Activated naive CD4-positive, alpha-beta T cell treated with anti-CD3 and anti-CD28 coated beads, Interleukin-2, amount 10 ng/mL, durations not matched to agents 7 days and 5 days (primary cell): ENCODE measurements at regions not wholly inside any gene's neighbourhood (a gene's known extent, or its start where the extent isn't known, plus 50 kb on each side); places are given as distances from the start of the nearest gene placed in this dataset.
A peak's percentile ranks its signal among the peaks of the same experiment; 100 is the strongest.

Source experiments
- CTCF ChIA-PET: fragments of 350-600 bp; sonication (Branson Sonifier 250); formaldehyde crosslinking; loops from one replicate; lab custom pipeline; 2021; ENCODE audit warnings: antibody characterized with exemption; lab: Charles Lee
- DNase-seq: peaks from one replicate; pipeline ENCODE4 v3.0.0-alpha.2; 2020
- H3K27ac Mint-ChIP-seq: one replicate; pipeline ENCODE4 v1.8.0; 2021; ENCODE audit warnings: mild to moderate bottlenecking, moderate library complexity, mixed read lengths
- H3K27me3 Mint-ChIP-seq: one replicate; pipeline ENCODE4 v1.8.0; 2021; ENCODE audit warnings: mild to moderate bottlenecking, mixed read lengths
- H3K36me3 Mint-ChIP-seq: one replicate; pipeline ENCODE4 v1.8.0; 2021; ENCODE audit warnings: mixed read lengths
- H3K4me1 Mint-ChIP-seq: one replicate; pipeline ENCODE4 v1.8.0; 2021; ENCODE audit warnings: mixed read lengths
- H3K4me3 Mint-ChIP-seq: one replicate; pipeline ENCODE4 v1.8.0; 2021; ENCODE audit warnings: mild to moderate bottlenecking, moderate library complexity, mixed read lengths
- H3K9me3 Mint-ChIP-seq: one replicate; pipeline ENCODE4 v1.8.0; 2021; ENCODE audit warnings: mixed read lengths

DNA sequence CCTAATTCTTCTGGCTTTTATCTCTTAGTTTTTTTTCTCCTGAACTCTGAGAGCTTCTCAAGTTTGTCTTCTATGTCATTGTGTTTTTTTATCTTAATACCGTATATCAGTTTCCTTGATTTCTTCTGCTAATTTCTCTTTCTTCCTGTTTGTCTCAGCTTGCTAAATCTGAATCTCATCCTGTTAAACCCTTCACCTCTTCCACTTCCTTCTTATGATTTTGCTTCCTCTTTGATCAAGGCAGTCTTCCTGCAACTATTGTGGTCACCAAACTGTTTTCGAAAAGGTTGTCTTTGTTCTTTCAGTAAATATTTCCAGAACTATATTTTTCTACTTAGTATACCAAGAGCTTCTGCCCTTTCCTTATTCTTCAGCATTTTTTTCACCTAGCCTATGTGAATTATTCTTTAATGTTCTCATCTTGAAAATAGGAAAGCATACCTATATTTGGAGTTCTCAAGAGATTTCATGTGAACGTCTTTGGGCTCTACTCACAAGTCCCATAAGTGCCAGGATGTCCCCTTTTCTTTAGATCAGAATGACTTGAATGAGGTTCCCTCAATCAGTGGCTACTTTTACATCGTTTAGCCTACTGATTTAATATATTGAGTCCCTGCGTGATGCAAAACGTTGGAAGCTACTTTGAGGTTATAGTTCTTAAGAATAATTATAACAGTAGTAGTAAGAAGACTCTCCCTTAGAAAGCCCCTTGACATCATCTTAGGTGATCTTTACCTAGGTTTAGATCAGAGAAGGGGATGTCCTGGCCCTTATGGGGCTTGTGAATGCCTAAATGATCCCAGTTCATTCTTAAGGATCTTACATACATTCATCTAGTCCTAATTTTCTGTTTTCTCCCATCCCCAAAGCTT is 415.4 kb upstream of the AUTS2 start:
- Mint-ChIP-seq H3K4me1 (peaks cover 13% of the 10 kb centered on the region), H3K27ac (no peak overlapping the region), H3K9me3 (peaks cover 18% of the 10 kb centered on the region), H3K27me3 (no peaks in the 10 kb centered on the region), H3K4me3 (no peak overlapping the region), H3K36me3 (no peaks in the 10 kb centered on the region)
- no peak for DNase-seq
- CTCF ChIA-PET = no interaction called here

GRCh38 chr7:69184339-69184738 is 413.9 kb upstream of the AUTS2 start:
- peaks cover 20% of the 10 kb centered on the region for H3K9me3 Mint-ChIP-seq
- H3K36me3 Mint-ChIP-seq = no peaks in the 10 kb centered on the region
- CTCF ChIA-PET = no interaction called here
- no peak overlapping the region for H3K4me3 Mint-ChIP-seq
- H3K27me3 Mint-ChIP-seq = no peaks in the 10 kb centered on the region
- peaks cover 13% of the 10 kb centered on the region for H3K4me1 Mint-ChIP-seq
- no peak overlapping the region for H3K27ac Mint-ChIP-seq
- DNase-seq = no peak

DNA sequence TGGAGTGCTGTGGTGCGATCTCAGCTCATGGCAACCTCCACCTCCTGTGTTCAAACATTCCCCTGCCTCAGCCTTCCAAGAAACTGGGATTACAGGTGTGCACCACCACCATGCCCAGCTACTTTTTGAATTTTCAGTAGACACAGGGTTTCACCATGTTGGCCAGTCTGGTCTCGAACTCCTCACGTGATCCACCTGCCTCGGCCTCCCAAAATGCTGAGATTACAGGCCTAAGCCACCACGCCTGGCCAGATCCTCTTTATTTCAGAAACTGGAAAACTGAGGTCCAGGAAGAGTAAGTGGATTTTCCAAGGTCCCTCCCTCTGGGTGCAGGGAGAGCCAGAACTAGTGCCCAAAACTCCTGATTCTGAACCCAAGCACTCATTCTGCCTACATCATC is 413.1 kb upstream of the AUTS2 start:
- Mint-ChIP-seq H3K27me3 (no peaks in the 10 kb centered on the region), H3K36me3 (no peaks in the 10 kb centered on the region), H3K4me1 (peaks cover 13% of the 10 kb centered on the region), H3K4me3 (no peak overlapping the region), H3K27ac (no peak overlapping the region), H3K9me3 (peaks cover 17% of the 10 kb centered on the region)
- CTCF ChIA-PET = no interaction called here
- DNase-seq = no peak

- Mint-ChIP-seq H3K4me1 (peaks cover 13% of the 10 kb centered on the region), H3K9me3 (peaks cover 21% of the 10 kb centered on the region), H3K4me3 (no peak overlapping the region), H3K27me3 (no peaks in the 10 kb centered on the region), H3K27ac (no peak overlapping the region), H3K36me3 (no peaks in the 10 kb centered on the region)
- CTCF ChIA-PET = no interaction called here
- no peak for DNase-seq
Measured at GRCh38 chr7:69186974-69187373, 411.3 kb upstream of the AUTS2 start.

- CTCF ChIA-PET = no interaction called here
- H3K9me3 Mint-ChIP-seq = peaks cover 20% of the 10 kb centered on the region
- DNase-seq = no peak
- peaks cover 7% of the 10 kb centered on the region for H3K4me1 Mint-ChIP-seq
- no peaks in the 10 kb centered on the region for H3K36me3 Mint-ChIP-seq
- H3K27me3 Mint-ChIP-seq = no peaks in the 10 kb centered on the region
- no peak overlapping the region for H3K4me3 Mint-ChIP-seq
- H3K27ac Mint-ChIP-seq = no peak overlapping the region
Measured at GRCh38 chr7:69187824-69188333, 410.4 kb upstream of the AUTS2 start.

DNA sequence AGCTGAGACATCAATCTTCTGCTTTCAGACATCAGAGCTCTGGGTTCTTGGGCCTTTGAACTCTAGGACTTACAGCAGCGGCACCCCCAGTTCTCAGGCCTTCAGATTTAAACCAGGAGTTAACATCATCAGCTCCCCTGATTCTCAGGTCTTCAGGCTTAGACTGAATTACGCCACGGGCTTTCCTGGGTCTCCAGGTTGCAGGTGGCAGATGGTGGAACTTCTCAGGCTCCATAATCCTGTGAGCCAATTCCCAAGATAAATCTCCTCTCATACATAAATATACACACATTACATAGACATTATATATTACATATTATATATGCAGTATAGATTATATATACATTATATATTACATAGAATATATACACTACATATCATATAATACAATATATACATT is 408.9 kb upstream of the AUTS2 start:
- no peaks in the 10 kb centered on the region for H3K36me3 Mint-ChIP-seq
- H3K9me3 Mint-ChIP-seq = peaks cover 24% of the 10 kb centered on the region
- H3K4me3 Mint-ChIP-seq = no peak overlapping the region
- CTCF ChIA-PET = no interaction called here
- DNase-seq = no peak
- no peaks in the 10 kb centered on the region for H3K27me3 Mint-ChIP-seq
- H3K4me1 Mint-ChIP-seq = peaks cover 3% of the 10 kb centered on the region
- no peak overlapping the region for H3K27ac Mint-ChIP-seq

GRCh38 chr7:69190025-69190424 is 408.2 kb upstream of the AUTS2 start:
- no peak overlapping the region for H3K27ac Mint-ChIP-seq
- CTCF ChIA-PET = no interaction called here
- no peaks in the 10 kb centered on the region for H3K4me1 Mint-ChIP-seq
- no peaks in the 10 kb centered on the region for H3K36me3 Mint-ChIP-seq
- peaks cover 26% of the 10 kb centered on the region for H3K9me3 Mint-ChIP-seq
- no peak for DNase-seq
- no peak overlapping the region for H3K4me3 Mint-ChIP-seq
- H3K27me3 Mint-ChIP-seq = no peaks in the 10 kb centered on the region

- no peak overlapping the region for H3K4me3 Mint-ChIP-seq
- no peaks in the 10 kb centered on the region for H3K4me1 Mint-ChIP-seq
- peaks cover 25% of the 10 kb centered on the region for H3K9me3 Mint-ChIP-seq
- no peak overlapping the region for H3K27ac Mint-ChIP-seq
- DNase-seq = no peak
- no peaks in the 10 kb centered on the region for H3K36me3 Mint-ChIP-seq
- H3K27me3 Mint-ChIP-seq = no peaks in the 10 kb centered on the region
- CTCF ChIA-PET = no interaction called here
Measured at GRCh38 chr7:69190763-69191162, 407.5 kb upstream of the AUTS2 start.

DNA sequence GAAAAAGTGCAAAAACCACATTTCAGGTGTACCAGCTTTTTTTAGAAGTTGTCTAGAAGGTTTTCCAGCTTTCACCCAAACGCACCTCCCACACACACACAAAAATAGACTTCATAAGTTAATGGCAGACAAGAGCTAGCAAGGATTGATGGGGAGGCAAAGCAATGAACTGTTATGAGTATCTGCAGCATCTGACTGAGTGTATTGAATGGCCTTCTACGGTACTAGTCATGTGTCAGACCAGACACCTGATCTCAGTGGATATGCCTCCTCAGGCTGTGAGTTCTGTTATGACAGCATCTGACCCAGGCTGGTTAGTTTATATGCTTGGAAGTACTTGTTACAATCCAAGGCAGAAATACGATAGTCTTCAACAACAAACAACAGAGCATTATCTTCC is 406.1 kb upstream of the AUTS2 start:
- Mint-ChIP-seq H3K27ac (no peak overlapping the region), H3K4me1 (no peaks in the 10 kb centered on the region), H3K4me3 (no peak overlapping the region), H3K9me3 (peaks cover 29% of the 10 kb centered on the region), H3K36me3 (no peaks in the 10 kb centered on the region), H3K27me3 (no peaks in the 10 kb centered on the region)
- DNase-seq = no peak
- CTCF ChIA-PET = no interaction called here

- no peak overlapping the region for H3K27ac Mint-ChIP-seq
- no peaks in the 10 kb centered on the region for H3K27me3 Mint-ChIP-seq
- no peaks in the 10 kb centered on the region for H3K36me3 Mint-ChIP-seq
- no peak overlapping the region for H3K4me3 Mint-ChIP-seq
- no peak for DNase-seq
- H3K4me1 Mint-ChIP-seq = no peaks in the 10 kb centered on the region
- CTCF ChIA-PET = no interaction called here
- H3K9me3 Mint-ChIP-seq = peaks cover 32% of the 10 kb centered on the region
Measured at GRCh38 chr7:69193061-69193460, 405.2 kb upstream of the AUTS2 start.

DNA sequence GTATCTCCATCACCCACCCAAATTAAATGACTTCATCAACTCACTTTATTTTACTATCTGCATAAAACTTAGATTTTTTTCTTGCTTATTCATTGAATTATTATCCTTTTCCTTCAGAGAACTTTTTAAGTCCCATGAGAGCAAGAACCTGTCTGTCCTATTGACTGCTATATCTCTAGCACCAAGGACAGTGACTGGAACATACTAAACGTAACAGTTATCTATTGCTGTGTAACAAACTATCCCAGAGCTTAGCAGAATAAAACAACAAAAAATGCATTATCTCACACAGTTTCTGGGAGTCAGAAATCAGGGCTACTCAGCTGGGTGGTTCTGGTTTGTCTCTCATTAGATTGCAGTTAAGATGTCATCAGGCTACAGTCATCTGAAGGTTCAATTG is 401.7 kb upstream of the AUTS2 start:
- Mint-ChIP-seq H3K27ac (no peak overlapping the region), H3K4me1 (peaks cover 8% of the 10 kb centered on the region), H3K36me3 (no peaks in the 10 kb centered on the region), H3K4me3 (no peak overlapping the region), H3K27me3 (no peaks in the 10 kb centered on the region), H3K9me3 (peaks cover 49% of the 10 kb centered on the region)
- CTCF ChIA-PET = no interaction called here
- DNase-seq = no peak

DNA sequence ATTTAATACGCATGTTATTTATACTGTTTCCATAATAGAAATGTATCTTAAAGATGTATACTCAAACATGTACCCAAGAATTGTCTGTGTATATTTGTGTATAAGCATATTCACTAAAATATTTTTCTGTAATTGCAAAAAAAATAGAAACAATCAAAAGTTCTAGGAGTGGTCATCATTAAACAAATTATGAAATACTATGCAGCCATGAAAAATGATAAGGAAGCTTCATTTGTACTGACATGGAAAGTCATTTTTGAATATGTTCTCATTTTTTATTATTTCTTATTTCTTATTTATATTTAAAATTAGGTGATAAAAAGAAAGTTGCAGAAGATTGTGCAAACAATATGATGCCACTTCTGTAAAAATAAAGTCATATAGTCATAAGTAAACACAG is 400.0 kb upstream of the AUTS2 start:
- H3K9me3 Mint-ChIP-seq = peaks cover 46% of the 10 kb centered on the region
- H3K27me3 Mint-ChIP-seq = no peaks in the 10 kb centered on the region
- no peak for DNase-seq
- no peaks in the 10 kb centered on the region for H3K36me3 Mint-ChIP-seq
- no peak overlapping the region for H3K4me3 Mint-ChIP-seq
- peaks cover 8% of the 10 kb centered on the region for H3K4me1 Mint-ChIP-seq
- no peak overlapping the region for H3K27ac Mint-ChIP-seq
- CTCF ChIA-PET = no interaction called here

GRCh38 chr7:69199041-69199440 is 399.2 kb upstream of the AUTS2 start:
- DNase-seq = no peak
- Mint-ChIP-seq H3K36me3 (no peaks in the 10 kb centered on the region), H3K4me1 (peaks cover 8% of the 10 kb centered on the region), H3K4me3 (no peak overlapping the region), H3K9me3 (peaks cover 43% of the 10 kb centered on the region), H3K27me3 (no peaks in the 10 kb centered on the region), H3K27ac (peak overlapping the region; percentile 73)
- CTCF ChIA-PET = no interaction called here

- DNase-seq = no peak
- CTCF ChIA-PET = no interaction called here
- Mint-ChIP-seq H3K36me3 (no peaks in the 10 kb centered on the region), H3K27ac (peak overlapping the region; percentile 73), H3K27me3 (no peaks in the 10 kb centered on the region), H3K9me3 (peaks cover 40% of the 10 kb centered on the region), H3K4me3 (no peak overlapping the region), H3K4me1 (peaks cover 8% of the 10 kb centered on the region)
Measured at GRCh38 chr7:69199661-69200060, 398.6 kb upstream of the AUTS2 start.

- Mint-ChIP-seq H3K9me3 (peaks cover 30% of the 10 kb centered on the region), H3K36me3 (no peaks in the 10 kb centered on the region), H3K4me1 (peaks cover 6% of the 10 kb centered on the region), H3K4me3 (no peak overlapping the region), H3K27ac (no peak overlapping the region), H3K27me3 (no peaks in the 10 kb centered on the region)
- DNase-seq = no peak
- CTCF ChIA-PET = no interaction called here
Measured at GRCh38 chr7:69203871-69204270, 394.4 kb upstream of the AUTS2 start.
